Amniotic stem cell (primary cell): ENCODE measurements at regions not wholly inside any gene's neighbourhood (a gene's known extent, or its start where the extent isn't known, plus 50 kb on each side); places are given as distances from the start of the nearest gene placed in this dataset.

ENCODE experiments used
- DNase-seq: peaks from one replicate; lab custom pipeline; 2025; lab: John Stamatoyannopoulos, UW

DNA sequence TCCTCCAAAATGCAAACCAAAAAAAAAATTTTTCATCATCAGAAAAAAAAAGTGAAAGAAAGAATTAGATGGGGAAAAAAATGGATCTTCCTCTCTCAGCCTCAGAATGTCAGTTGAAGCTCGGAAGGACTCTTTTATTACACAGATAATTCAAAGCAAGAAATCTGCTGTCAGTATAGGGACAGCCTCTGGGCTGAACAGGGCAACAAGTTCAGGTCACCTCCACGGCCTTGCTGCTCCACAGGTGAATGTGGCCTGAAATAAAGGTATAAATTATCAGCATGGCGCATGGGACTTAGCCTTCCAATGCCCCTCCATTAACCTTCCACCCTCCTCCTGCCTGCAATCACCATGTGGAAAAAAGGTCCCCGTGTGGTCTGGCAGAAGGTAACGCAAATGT, 316.8 kb upstream of the POU3F3 start:
- DNase-seq, result no peak

DNA sequence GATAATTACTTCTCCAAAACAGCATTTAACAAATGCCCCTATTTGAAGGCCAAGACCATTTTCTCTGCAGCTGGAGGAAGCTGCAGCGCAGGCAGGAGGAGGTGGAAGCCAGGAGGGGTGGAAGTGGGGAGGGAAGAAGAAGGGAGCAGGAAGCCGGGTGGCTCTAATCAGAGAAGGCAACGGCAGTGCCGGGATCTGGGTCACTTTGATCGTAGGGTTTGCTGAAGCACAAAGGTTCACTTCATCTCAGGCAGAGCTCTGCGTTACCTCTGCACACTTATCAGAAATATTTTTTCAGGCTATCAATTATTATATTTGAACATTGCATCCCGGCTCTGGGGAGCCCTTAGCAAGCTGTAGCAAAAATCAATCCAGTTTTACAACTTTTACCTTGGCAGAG, 315.8 kb upstream of the POU3F3 start:
- no peak for DNase-seq

DNA sequence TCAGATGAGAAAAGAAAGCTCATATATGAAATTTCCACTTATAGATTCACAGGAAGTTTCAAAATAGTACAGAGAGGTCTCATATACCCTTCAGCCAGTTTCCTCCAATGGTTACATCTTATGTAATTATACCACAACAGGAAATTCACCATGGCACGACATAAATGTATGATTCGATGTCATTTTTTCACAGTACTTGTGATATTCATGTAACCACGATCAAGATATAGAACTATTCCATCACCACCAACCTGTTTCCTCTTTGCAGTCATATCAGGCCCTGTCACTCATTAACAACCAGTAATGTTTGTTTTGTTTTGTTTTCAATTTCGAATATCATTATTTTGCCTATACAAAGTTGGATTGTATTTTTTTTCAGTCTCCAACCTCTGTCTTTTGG, 314.3 kb upstream of the POU3F3 start:
- DNase-seq, result no peak

DNA sequence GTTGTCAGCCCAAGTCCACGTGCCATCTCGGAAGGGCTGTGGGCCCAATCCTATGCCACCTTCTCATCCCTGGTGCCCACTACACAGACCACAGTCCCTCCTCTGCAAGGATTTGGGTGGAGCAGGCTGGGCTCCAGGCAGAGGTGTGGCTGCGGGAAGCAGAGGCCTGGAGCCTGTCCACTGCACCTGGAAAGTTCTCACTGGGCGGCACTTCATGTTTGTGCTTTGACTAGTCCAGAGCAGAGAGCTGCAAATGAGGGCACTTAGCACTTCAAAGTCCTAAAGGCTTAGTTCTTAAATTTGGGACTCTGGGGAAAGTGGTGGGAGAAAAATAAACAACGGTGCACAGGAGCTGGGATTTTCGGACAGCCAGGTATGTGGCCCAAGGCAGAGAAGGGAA, 308.9 kb upstream of the POU3F3 start:
- no peak for DNase-seq

DNA sequence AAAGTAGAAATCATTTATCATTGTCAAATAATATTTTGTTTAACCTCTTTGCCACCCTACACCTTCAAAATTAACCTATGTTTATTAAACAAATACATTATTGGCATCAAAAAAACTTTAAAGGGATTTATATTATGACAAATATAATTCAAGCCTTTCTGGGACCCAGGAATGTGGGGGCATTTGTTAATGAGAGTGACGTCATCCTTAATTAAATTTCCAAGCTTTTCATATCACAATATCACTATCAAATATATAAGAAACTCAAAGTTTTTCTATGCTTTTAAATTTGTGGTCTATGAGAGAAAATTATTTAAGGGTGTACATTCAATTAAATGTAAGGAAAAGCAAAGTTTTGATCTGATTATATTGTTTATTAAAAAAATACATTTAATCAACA, 307.4 kb upstream of the POU3F3 start:
- no peak for DNase-seq

DNA sequence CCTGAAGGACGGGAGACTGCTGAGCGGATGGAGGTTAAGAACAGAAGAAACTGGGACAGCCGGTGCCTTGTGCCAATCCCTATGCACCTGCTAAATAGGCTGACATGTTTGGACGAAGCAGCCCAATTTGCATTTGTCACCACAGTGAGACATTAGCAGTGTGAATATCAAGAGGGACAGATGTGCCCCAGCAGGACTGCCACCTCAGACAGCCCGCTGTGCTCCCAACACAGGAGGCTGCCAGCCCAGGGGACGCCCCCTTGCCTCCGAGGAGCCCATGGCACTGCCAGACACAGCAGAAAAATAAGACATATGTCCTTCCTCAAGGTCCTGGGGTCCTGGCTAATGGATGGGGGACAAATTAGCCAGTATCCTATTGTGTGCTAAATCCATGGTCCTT, 306.7 kb upstream of the POU3F3 start:
- no peak for DNase-seq

DNA sequence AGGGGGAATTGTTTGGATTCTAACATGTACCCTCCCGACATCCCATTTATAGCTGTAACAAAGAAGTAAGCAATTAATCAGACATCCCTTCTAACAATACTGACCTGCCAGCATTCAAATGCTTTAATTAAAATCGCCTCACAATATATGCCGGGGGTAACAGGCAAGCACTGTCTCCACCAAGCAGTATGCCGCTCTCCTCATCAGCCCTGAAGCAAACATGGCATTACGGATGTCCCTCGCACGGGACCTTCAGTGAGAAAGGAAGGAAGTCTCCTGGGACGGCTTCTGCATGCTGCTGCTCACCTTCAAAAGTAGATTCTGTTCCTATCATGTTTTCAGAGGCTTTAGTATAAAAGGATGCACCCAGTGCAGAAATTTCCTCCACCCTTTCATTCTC, 292.7 kb upstream of the POU3F3 start:
- no peak for DNase-seq

DNA sequence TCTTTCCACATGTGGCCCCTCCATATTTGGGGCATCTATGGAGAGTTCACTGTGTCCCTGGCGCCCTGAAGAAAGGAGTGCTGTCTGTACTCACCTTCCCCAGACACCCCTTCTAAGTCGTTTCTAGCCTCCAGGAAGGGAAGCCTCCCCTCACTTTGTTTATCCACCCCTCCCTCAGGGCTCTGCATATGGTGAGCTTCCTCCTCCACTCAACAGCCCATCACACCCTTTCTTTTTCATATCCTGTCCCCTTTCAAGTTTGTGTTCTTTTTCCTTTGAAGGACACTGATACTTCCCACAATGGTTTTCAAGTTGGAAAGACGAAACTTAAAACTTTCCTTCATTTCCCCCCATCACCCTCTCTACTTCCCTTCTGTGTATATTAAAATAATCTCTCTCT, 291.4 kb upstream of the POU3F3 start:
- DNase-seq, result no peak

DNA sequence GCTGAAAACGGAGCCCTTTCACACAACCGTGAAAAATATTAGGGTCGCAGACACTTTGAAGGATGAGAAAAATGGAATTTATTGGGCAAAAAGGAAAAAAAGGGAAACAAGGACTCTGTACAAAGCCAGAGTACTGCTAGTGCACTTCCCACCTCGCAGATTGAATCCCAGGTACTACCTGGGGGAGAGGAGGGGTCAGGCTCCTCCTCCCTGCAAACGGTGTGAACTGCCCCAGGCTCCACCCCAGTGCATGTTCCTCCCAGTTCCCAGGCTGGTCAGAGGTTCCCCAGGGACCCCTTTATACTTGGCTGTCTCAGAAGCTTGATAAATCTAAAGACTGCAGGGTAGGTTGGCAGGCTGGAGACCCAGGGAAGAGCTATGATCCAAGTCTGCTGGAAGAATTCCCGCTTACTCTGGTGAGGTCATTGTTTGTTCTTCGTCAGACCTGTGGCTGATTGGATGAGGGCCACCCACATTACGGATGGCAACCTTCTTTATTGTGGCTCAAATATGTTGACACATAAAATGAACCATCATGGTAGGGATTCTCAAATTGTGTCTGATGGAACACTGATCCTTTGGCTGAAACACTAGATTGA, 290.4 kb upstream of the POU3F3 start:
- no peak for DNase-seq

DNA sequence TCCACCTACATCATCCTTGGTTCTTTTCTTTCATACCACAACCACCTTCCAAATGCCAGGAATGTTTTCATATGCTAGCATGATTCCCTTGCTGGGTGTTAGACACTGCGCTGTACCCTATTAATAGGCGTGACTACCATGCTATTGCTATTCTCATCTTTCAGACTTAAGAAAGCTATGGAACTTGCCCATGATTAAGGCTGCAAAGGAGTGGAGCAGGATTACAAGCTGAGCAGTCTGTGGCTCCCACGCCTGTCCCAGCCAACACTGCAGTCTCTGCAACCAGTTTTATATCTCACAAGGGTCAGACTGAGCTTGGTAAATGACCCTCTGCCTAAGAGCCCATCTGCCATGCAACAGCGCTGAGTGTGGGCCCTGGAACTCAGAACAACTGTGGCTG, 285.7 kb upstream of the POU3F3 start:
- no peak for DNase-seq

DNA sequence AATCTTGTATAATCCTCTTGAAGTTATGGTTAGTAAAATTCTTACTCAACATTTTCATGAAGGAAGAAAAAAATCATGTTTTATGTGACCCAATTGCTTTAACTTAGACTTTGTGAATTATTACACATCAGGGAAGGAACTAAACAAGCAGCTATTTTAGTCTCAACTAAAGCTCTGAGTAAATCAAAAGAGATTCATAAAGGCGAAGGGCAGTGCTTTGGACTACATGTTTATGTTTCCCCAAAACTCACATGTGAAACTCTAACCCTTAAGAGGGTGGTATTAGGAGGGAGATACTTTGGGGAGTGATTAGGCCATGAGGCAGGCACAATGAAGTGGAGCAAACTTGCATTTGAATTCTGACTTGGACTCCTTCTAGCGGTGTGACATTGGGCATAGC, 283.7 kb upstream of the POU3F3 start:
- DNase-seq, result no peak

DNA sequence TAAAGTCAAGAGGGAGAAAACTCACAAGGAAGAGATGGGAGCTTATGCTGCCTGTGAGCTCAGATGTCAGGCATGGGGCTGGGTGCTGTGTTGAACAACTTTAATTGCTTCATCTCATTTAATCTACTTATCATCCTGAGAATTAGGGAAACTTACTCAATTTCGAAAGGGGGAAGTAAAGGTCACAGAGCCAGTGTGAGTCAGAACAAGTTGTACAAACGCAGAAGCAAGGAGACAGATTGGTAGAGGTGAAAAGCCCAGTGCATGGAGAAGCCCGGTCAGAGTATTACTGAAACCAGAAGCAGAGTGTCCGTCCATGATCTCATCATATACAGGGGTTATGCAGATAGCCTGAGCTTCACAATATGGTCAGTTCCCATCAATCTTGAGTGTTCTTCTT, 281.1 kb upstream of the POU3F3 start:
- DNase-seq, result no peak

DNA sequence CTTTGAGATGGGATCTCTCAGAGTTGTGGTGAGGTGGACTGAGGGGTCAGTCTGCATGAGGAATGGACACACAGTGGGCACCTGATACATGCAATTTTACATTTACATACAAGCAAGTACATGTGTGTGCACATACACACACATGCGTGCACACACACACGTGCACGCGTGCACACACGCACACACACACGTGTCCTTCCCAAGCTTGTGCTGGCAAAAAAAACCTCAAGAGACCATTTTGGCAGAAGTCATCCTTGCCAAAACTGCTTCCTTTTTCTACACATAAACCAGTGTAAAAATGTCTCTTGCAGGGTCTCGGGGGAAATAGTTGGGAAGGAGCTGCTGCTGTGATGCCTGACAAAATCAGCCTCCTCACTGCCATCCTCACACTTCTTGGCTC, 279.5 kb upstream of the POU3F3 start:
- DNase-seq, result no peak

DNA sequence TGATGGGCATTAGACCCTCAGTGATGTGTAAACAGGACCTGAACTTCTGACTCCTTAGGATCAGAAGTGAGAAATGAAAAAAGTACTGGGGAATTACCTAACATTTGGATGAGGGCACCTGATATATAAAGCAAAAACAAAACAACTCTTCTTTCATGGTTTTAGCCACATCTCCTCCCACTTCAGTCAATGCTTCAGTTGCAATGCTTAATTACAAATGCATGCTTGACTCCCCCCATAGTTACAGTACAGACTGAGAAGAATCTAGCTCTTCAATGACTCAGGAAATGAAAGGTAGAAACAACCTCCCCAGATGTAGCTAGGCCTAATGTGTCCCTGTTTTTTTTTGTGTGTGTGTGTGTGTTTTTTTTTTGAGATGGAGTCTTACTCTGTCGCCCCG, 276.8 kb upstream of the POU3F3 start:
- DNase-seq, result no peak

DNA sequence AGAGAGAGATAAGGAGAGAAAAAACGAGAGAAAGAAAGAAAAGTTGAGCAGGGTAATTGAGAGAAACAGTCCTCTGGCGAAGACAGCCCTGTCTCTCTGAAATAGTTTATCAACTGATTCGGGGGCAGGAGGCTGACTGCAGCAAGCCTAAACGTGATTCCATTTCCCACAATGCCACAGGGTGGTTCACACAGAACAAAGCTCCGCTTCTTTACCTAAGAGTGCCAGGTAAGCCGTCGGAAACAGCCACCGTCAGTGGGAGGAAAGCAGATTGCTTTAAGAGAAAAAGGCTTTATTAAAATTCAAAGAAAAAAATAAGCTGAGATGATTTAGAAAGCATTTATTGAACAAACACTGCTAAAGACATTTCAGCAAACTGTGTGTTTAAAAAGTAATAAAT, 271.4 kb upstream of the POU3F3 start:
- DNase-seq, result no peak

DNA sequence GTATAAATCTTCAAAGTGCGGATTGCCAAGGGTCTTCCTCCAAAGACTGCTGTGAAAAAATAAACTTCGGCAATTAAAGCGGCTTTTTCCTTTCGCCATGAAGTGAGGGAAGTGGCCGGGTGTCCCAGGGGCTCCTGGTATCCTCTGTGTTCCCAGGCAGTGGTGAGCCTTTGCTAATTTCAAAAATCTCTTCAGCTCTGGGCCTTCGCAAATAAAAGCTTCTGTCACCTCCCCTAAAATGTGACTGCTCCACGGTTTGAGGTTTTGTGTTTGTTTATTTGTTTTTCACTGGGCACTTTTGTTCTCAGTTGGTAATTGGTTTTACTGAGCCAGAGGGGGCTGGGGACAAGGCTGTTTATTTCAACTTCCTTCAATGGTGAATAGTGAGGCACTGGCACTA, 270.1 kb upstream of the POU3F3 start:
- DNase-seq, result no peak

DNA sequence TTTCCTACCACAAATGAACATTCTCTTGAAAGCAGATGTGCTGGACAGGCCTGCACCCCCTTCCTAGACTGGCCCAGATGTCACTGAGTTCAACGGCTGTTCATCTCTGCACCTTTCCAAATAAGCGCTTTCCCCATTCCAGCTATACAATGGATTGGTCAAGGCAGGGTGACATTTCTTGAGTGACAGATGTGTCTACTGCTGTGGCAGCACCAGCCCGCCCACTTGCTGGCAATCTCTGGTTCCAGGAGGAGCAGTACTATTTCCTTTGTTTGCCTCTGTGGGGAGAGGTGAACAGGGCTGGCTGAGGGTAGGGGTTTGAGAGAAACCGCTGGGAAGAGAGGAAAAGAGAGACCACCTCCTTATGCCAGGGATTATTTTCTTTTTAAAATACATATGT, 269.5 kb upstream of the POU3F3 start:
- no peak for DNase-seq

DNA sequence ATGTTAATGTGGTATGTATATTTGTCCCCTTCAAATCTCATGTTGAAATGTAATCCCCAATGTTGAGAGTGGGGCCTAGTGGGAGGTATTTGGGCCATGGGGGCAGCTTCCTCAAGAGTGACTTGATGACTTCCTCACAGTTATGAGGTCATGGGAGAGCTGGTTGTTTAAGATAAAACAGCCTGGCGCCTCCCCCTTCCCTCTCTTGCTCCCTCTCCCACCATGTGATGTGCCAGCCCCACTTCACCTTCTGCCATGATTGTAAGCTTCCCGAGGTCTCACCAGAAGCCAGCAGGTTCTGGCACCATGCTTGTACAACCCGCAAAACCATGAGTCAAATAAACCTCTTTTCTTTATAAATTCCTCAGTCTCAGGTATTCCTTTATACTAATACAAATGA, 258.3 kb upstream of the POU3F3 start:
- DNase-seq, result no peak

DNA sequence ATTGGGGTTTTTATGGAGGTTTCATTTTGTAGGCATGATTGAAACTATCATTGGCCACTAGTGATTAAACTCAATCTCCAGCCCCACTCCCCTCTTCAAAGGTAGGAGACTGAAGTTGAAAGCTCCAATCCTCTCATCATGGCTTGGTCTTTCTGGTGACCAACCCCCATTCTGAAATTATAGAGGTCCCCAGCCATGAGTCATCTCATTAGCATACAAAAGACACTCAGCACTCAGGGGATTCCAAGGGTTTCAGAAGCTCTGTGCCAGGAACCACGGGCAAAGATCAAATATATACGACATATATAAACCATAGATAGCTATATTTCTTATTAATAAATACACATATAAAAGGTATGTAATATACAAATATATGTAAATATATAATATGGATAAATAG, 256.0 kb upstream of the POU3F3 start:
- DNase-seq, result no peak

DNA sequence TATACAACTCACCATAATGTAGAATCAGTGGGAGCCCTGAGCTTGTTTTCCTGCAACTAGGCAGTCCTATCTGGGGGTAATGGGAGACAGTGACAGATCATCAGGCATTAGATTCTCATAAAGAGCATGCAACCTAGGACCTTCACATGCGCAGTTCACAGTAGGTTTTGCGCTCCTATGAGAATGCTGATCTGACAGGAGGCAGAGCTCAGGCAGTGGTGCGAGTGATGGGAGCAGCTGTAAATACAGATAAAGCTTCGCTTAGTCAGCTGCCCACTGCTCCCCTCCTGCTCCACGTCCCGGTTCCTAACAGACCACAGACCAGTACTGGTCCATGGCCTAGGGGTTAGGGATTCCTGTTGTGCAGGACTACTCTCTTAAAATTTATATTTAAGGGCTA, 255.3 kb upstream of the POU3F3 start:
- no peak for DNase-seq

DNA sequence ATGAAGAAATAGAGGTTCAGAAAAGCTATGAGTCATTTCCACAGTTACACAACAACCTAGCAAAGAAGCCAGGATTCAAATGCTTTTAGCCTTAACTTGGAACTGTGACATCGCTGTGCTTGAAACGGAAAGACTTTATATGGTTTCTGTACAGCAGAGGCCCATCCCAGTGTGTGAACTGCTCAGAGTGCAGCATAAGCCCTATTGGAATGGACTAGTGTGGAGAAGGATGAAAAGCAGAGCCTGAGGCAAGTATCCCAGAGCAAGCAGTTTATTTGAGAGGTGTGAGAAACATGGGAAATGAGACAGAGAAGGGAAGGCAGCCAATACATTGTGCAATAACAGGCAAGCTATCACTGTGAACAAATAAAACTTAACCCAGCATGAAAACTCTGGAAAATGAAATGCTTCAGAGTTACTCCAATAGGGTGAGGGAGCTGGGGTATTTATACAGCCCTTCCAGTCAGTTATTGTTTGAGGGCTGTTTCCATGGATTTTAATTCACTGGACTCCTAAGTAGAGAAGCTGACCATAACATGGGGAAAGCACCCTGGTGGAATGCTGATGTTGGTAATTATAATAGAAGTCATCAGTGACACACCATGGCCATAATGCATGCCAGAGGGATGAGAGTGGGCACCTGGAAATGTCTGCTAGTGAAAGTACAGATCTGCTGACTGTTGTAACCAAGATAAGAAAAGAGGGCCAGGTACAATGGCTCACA, 254.0 kb upstream of the POU3F3 start:
- DNase-seq, result no peak

DNA sequence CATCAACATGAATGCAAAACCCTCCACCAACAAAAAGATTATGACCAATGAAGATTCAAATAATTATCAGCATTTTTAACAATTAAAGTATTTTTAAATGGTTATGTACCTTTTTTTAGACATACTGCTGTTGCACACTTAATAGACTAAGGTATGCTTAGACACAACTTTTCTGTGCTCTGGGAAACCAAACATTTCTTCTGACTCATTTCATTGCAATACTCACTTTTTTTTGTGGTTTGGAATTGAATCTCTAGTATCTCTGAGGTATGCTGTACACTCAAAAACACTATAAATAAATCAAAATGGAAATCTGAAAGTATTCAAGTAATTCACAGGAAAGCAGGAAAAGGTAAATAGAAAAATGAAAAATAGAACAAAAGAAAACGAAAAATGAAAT, 247.9 kb upstream of the POU3F3 start:
- DNase-seq, result no peak

DNA sequence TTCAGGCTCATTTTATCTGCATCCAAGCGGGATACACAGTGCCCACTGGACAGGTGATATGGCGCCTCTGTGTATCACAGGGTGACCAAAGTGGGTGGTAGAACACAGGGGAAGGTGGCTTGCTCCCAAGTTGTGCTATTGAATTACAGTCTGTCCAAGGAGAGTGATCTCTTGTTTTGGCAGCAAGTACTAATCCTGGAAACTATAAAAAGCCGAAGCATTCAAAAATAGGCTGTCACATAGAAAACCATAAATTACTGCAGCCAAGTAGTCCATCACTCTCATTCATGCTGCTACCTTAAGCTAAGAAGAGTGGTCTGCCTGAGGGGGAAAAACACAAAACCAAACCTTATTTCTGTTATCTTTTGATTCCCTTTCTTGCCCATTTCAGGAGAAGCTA, 237.1 kb upstream of the POU3F3 start:
- DNase-seq, result no peak

DNA sequence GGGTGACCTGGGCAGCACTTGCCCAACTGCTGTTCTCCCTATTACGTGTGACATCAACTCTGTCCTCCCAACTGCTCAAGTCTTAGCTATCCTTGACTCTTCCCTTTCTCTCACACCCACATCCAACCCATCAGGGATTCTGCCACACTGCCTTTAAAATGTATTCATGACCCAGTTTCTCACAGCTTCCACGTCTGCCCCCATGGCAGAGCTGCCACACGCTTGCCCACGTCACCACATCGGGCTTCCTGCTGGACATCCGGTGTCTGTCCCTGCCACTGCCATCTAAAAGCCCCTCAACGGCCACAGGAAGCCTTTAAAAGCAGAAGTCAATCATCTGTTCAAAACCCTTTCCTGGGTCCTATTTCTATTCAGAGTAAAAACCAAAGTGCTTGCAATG, 233.1 kb upstream of the POU3F3 start:
- no peak for DNase-seq
